ENCODE measurements at regions not wholly inside any gene's neighbourhood (a gene's known extent, or its start where the extent isn't known, plus 50 kb on each side); places are given as distances from the start of the nearest gene placed in this dataset.

DNA sequence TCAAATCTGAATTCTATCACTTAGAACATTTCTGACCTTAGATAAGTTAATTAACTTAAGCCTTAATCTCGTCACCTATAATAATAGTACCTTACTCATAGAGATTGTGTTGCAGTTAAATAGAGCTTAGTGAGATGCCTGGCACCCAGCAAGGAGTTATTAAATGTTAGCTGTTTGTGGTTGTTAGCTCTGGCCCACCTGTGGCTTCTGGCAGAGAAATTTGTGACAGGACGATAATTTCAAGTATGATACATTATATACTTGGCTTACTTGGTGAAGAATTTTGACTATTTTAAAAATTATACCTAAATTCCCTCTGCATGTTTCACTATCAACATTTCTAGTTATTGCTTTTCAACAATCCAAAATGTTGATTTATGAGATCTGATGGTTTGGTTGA is 102.9 kb upstream of the CEP162 start:
- TF ChIP-seq CTCF (IDR thresholded peaks at IDR 0.05) (no peak), POLR2A (IDR thresholded peaks at IDR 0.05) (no peak)
